Ishikawa (cell line): ENCODE measurements at regions not wholly inside any gene's neighbourhood (a gene's known extent, or its start where the extent isn't known, plus 50 kb on each side); places are given as distances from the start of the nearest gene placed in this dataset.

ENCODE experiments used
- EP300 ChIP-seq: IDR thresholded peaks from 2 replicates; pipeline ENCODE4 v1.6.1; 2012; ENCODE audit warnings: borderline replicate concordance
- YY1 ChIP-seq: IDR thresholded peaks from 2 replicates; pipeline ENCODE4 v1.6.1; 2012; ENCODE audit warnings: low read depth

DNA sequence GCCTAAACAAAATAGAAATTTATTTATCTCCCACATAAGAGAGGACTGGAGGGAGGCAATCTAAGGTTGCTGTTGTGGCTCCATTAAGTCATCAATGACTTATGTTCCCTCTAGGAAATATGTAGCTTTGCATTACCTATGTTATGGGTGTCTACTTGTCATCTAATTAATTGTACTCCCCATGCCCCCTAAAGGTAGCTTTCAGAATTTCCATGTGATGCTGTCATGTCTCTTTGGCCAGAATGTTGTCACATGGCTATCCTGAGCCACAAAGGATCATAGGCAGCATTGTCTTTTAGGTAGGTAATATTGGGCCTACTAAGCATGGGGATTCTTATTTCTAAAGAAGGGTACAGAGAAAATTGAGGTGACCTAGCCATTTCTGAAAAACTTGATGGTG, 935.6 kb upstream of the FANCL start:
- TF ChIP-seq YY1: no peak
- no peak for TF ChIP-seq EP300
